Endothelial cell of umbilical vein (primary cell): ENCODE measurements at regions not wholly inside any gene's neighbourhood (a gene's known extent, or its start where the extent isn't known, plus 50 kb on each side); places are given as distances from the start of the nearest gene placed in this dataset.

Source experiments
- BruUV-seq: library from RNA; stranded (reverse); fragments of 400-500 nt; replicated peaks from 2 replicates; lab custom pipeline; 2021; lab: Mats Ljungman, UMichigan
- CTCF ChIA-PET: fragments of 300-600, 350-600 bp; sonication (Branson Sonifier 250); formaldehyde crosslinking; loops from one replicate; lab custom pipeline; 2021; ENCODE audit warnings: antibody characterized with exemption, inconsistent platforms; lab: Charles Lee
- POLR2A ChIA-PET: fragments of 300-600, 350-600 bp; sonication (Branson Sonifier 250); formaldehyde crosslinking; loops from one replicate; lab custom pipeline; 2021; ENCODE audit warnings: antibody characterized with exemption, inconsistent platforms; lab: Charles Lee
- DNase-seq: peaks from one replicate; pipeline ENCODE4 v3.0.0-alpha.2; 2011; ENCODE audit warnings: low read depth, low spot score
- FAIRE-seq: peaks from 2 replicates; lab custom pipeline; 2011; peaks lifted over from hg19 to GRCh38; lab: Jason Lieb, UNC
- H2AFZ ChIP-seq: 2 replicates; pipeline ENCODE4 v1.6.0; 2012; ENCODE audit warnings: low read depth, low read length, control low read depth, inconsistent platforms
- H3K27ac ChIP-seq: 2 replicates; pipeline ENCODE4 v1.5.1; 2011; ENCODE audit warnings: low read depth, mild to moderate bottlenecking, control low read depth, low read length, moderate library complexity; ENCODE audit not compliant: insufficient read depth
- H3K27me3 ChIP-seq, 2 experiments: 2 replicates each; pipeline versions ENCODE4 v1.6.0 to v1.6.1; 2011; ENCODE audit warnings: low read length in 2 of 2, mixed read lengths in 1 of 2; ENCODE audit not compliant: control insufficient read depth in 2 of 2, insufficient read depth in 2 of 2
- H3K36me3 ChIP-seq, 2 experiments: 2 replicates in 1 of 2; 3 replicates in 1 of 2; pipeline ENCODE4 v1.5.1; 2011; ENCODE audit warnings: low read length in 2 of 2, mild to moderate bottlenecking in 1 of 2, moderate library complexity in 1 of 2; ENCODE audit not compliant: control insufficient read depth in 2 of 2, insufficient read depth in 2 of 2; ENCODE audit errors: extremely low read depth in 1 of 2
- H3K4me1 ChIP-seq: 3 replicates; pipeline ENCODE4 v1.5.1; 2011; ENCODE audit warnings: mild to moderate bottlenecking, low read length; ENCODE audit not compliant: control insufficient read depth, insufficient read depth; ENCODE audit errors: extremely low read depth
- H3K4me2 ChIP-seq: 2 replicates; pipeline ENCODE4 v1.6.1; 2011; ENCODE audit warnings: low read length, control low read depth, mixed read lengths; ENCODE audit not compliant: insufficient read depth
- H3K4me3 ChIP-seq, 3 experiments: fragments of 200-600 bp in 1 of 3; sonication (generic), shearing (Covaris generic) in 1 of 3; replicated peaks in 1 of 3; 2 replicates each; pipeline ENCODE4 v1.5.1; 2011 to 2016; ENCODE audit warnings: control low read depth in 3 of 3, low read length in 3 of 3, mild to moderate bottlenecking in 2 of 3, inconsistent platforms in 1 of 3, low read depth in 1 of 3, moderate library complexity in 1 of 3; ENCODE audit not compliant: insufficient read depth in 1 of 3
- H3K79me2 ChIP-seq: 2 replicates; pipeline ENCODE4 v1.6.0; 2012; ENCODE audit warnings: low read length, inconsistent platforms; ENCODE audit not compliant: control insufficient read depth, insufficient read depth
- H3K9ac ChIP-seq: replicated peaks from 2 replicates; pipeline ENCODE3; 2011; ENCODE audit warnings: low read length, control low read depth; ENCODE audit not compliant: insufficient read depth; ENCODE audit errors: extremely low read depth
- H3K9me1 ChIP-seq: replicated peaks from 3 replicates; pipeline ENCODE4 v1.6.0; 2011; ENCODE audit warnings: mild to moderate bottlenecking, low read length; ENCODE audit not compliant: control insufficient read depth, insufficient read depth; ENCODE audit errors: extremely low read depth
- H3K9me3 ChIP-seq: replicated peaks from 2 replicates; pipeline ENCODE4 v1.5.1; 2012; ENCODE audit warnings: low read length, inconsistent platforms; ENCODE audit not compliant: control insufficient read depth, insufficient read depth
- H4K20me1 ChIP-seq: replicated peaks from 2 replicates; pipeline ENCODE3; 2011; ENCODE audit warnings: mild to moderate bottlenecking, low read length; ENCODE audit not compliant: control insufficient read depth, insufficient read depth; ENCODE audit errors: extremely low read depth
- CTCF ChIP-seq, 2 donors: IDR thresholded peaks; 1 replicate in 1 of 2; 2 replicates in 1 of 2; pipeline ENCODE4 v1.5.1; 2011; ENCODE audit warnings: low read length in 2 of 2, mild to moderate bottlenecking in 2 of 2, moderate library complexity in 2 of 2, control low read depth in 1 of 2, inconsistent platforms in 1 of 2, low read depth in 1 of 2; ENCODE audit not compliant: insufficient read depth in 1 of 2; ENCODE audit errors: extremely low read depth in 1 of 2
- EZH2 ChIP-seq: IDR thresholded peaks from 2 replicates; pipeline ENCODE4 v1.6.1; 2012; ENCODE audit warnings: borderline replicate concordance, low read depth, mild to moderate bottlenecking, moderate library complexity, low read length, inconsistent platforms; ENCODE audit not compliant: severe bottlenecking
- FOS ChIP-seq: IDR thresholded peaks from 2 replicates; pipeline ENCODE4 v1.6.1; 2011; ENCODE audit warnings: mild to moderate bottlenecking, low read length, moderate library complexity, borderline replicate concordance; ENCODE audit not compliant: insufficient read depth
- GATA2 ChIP-seq: IDR thresholded peaks from 2 replicates; pipeline ENCODE4 v1.7.0; 2011; ENCODE audit warnings: low read depth, mild to moderate bottlenecking, moderate library complexity, mixed read lengths, low read length; ENCODE audit not compliant: insufficient read length, insufficient read depth
- JUN ChIP-seq: IDR thresholded peaks from 2 replicates; pipeline ENCODE4 v1.6.1; 2011; ENCODE audit warnings: borderline replicate concordance, low read depth; ENCODE audit not compliant: insufficient read length, insufficient read depth
- MAX ChIP-seq: IDR thresholded peaks from 2 replicates; pipeline ENCODE4 v1.6.1; 2011; ENCODE audit not compliant: insufficient read depth, insufficient read length
- MYC ChIP-seq: IDR thresholded peaks from one replicate; pipeline ENCODE4 v1.6.1; 2011; ENCODE audit warnings: mild to moderate bottlenecking, low read depth, low read length
- POLR2A ChIP-seq: IDR thresholded peaks from 2 replicates; pipeline ENCODE4 v1.6.1; 2012; ENCODE audit warnings: low read depth, mild to moderate bottlenecking, control low read depth, low read length
- POLR2AphosphoS5 ChIP-seq: IDR thresholded peaks from 2 replicates; pipeline ENCODE4 v1.6.1; 2012; ENCODE audit warnings: low read depth, mild to moderate bottlenecking, control low read depth, low read length, moderate library complexity; ENCODE audit not compliant: insufficient read depth
- dilution Hi-C: fragments of 300-500 bp; cut with MboI; formaldehyde crosslinking; loops from one replicate; pipeline ENCODE4 v1.15.0; 2019; ENCODE audit warnings: low sequenced_read_pairs; ENCODE audit not compliant: extremely low pct_ligation_motif_present
- intact Hi-C: fragments of 100-400 bp; cut with micrococcal nuclease; formaldehyde crosslinking; loops from one replicate; pipeline ENCODE4 v1.10.0; 2022

GRCh38 chr13:111856571-111856970, 210.4 kb upstream of the SOX1 start:
- H3K9ac ChIP-seq = no peak overlapping the region
- H3K27me3 ChIP-seq = no peaks in the 10 kb centered on the region
- DNase-seq (no peak), FAIRE-seq (no peak)
- H3K9me1 ChIP-seq = no peaks in the 10 kb centered on the region
- peaks cover 6% of the 10 kb centered on the region for H3K9me3 ChIP-seq
- intact Hi-C loops (no loop called here), dilution Hi-C loops (no loop called here)
- BruUV-seq = no TSS peak
- H3K36me3 ChIP-seq = no peaks in the 10 kb centered on the region
- TF ChIP-seq POLR2A (no peak), MYC (no peak), CTCF (IDR thresholded peaks at IDR 0.05; ENCODE audit: extremely low read depth in 1 of 2, insufficient read depth in 1 of 2, low read depth in 1 of 2, low read length in 2 of 2) (no peak), EZH2 (no peak), GATA2 (no peak), POLR2AphosphoS5 (no peak), JUN (no peak), FOS (no peak), MAX (no peak)
- H4K20me1 ChIP-seq = no peaks in the 10 kb centered on the region
- H3K4me2 ChIP-seq = no peak overlapping the region
- H3K4me1 ChIP-seq = no peaks in the 10 kb centered on the region
- no peak overlapping the region for H3K27ac ChIP-seq
- H2AFZ ChIP-seq = no peak overlapping the region
- POLR2A ChIA-PET = no interaction called here
- CTCF ChIA-PET = no interaction called here
- no peaks in the 10 kb centered on the region for H3K79me2 ChIP-seq
- H3K4me3 ChIP-seq = no peak overlapping the region
